Smooth muscle cell (in vitro differentiated cells): ENCODE measurements at regions not wholly inside any gene's neighbourhood (a gene's known extent, or its start where the extent isn't known, plus 50 kb on each side); places are given as distances from the start of the nearest gene placed in this dataset.

ENCODE experiments used
- DNase-seq: peaks from one replicate; lab custom pipeline; 2025; ENCODE audit not compliant: unreplicated experiment; lab: John Stamatoyannopoulos, UW
- H2AFZ ChIP-seq: fragments of 200-600 bp; sonication (generic); 2 replicates; pipeline ENCODE4 v1.6.0; 2016; ENCODE audit warnings: antibody characterized with exemption, low read depth, mild to moderate bottlenecking
- H3F3A ChIP-seq: fragments of 200-600 bp; sonication (generic); 2 replicates; pipeline ENCODE4 v1.6.0; 2017; ENCODE audit warnings: antibody characterized with exemption, low read depth
- H3K27ac ChIP-seq: fragments of 200-600 bp; sonication (generic); 2 replicates; pipeline ENCODE4 v1.5.1; 2016; ENCODE audit warnings: low read depth, mild to moderate bottlenecking
- H3K27me3 ChIP-seq: fragments of 200-600 bp; sonication (generic); 2 replicates; pipeline ENCODE4 v1.6.1; 2016; ENCODE audit warnings: low read depth, mild to moderate bottlenecking
- H3K36me3 ChIP-seq: fragments of 200-600 bp; sonication (generic); 2 replicates; pipeline ENCODE4 v1.5.1; 2016; ENCODE audit warnings: low read depth
- H3K4me1 ChIP-seq: fragments of 200-600 bp; sonication (generic); 2 replicates; pipeline ENCODE4 v1.5.1; 2016; ENCODE audit warnings: low read depth
- H3K4me2 ChIP-seq: fragments of 200-600 bp; sonication (generic); 2 replicates; pipeline ENCODE4 v1.6.0; 2016; ENCODE audit warnings: mild to moderate bottlenecking
- H3K4me3 ChIP-seq: fragments of 200-600 bp; sonication (generic); 2 replicates; pipeline ENCODE4 v1.5.1; 2016; ENCODE audit warnings: mild to moderate bottlenecking
- H3K79me2 ChIP-seq: fragments of 200-600 bp; sonication (generic); 2 replicates; pipeline ENCODE4 v1.6.0; 2016; ENCODE audit warnings: low read depth, mild to moderate bottlenecking
- H3K9ac ChIP-seq: fragments of 200-600 bp; sonication (generic); 2 replicates; pipeline ENCODE4 v1.6.0; 2016; ENCODE audit warnings: low read depth
- H3K9me3 ChIP-seq: fragments of 200-600 bp; sonication (generic); replicated peaks from 2 replicates; pipeline ENCODE4 v1.5.1; 2016; ENCODE audit warnings: low read depth
- H4K20me1 ChIP-seq: fragments of 200-600 bp; sonication (generic); 2 replicates; pipeline ENCODE4 v1.6.0; 2016; ENCODE audit warnings: low read depth
- WGBS: methylation state at CpG from one replicate; pipeline ENCODE4 v1.1.7; 2016; ENCODE audit warnings: low lambda C conversion rate; 5-methylcytosine and 5-hydroxymethylcytosine counted together
- TF ChIP-seq, protein P1 (sequence below): fragments of 200-600 bp; sonication (generic); IDR thresholded peaks from 2 replicates; pipeline ENCODE4 v1.5.1; 2017; ENCODE audit warnings: borderline replicate concordance, mild to moderate bottlenecking, antibody characterized with exemption; ENCODE audit not compliant: insufficient read depth, poor library complexity, severe bottlenecking

DNA sequence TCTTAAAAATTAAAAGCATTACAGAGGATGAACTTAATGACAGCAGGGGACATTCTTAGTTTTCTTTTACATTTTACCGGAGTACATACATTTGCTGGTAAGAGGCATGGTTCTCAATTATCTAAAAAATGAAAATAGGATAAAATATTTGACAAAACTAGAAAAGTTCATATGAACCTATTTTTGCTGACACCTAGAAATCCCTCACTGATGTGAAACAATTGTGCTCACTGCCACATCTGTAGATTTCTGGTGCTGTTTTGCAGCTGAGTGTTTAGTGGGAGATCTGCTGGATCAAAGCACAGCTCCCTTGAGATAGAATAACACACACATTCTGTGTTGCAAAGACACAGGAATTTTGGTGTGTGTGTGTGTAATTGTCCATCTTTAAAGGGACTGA lies 392.9 kb upstream of the B3GALT2 start:
- no peak overlapping the region for H3K4me3 ChIP-seq
- H3K4me1 ChIP-seq = no peaks in the 10 kb centered on the region
- no peak overlapping the region for H3K9ac ChIP-seq
- H3K27ac ChIP-seq = no peak overlapping the region
- no peaks in the 10 kb centered on the region for H3F3A ChIP-seq
- no peak overlapping the region for H2AFZ ChIP-seq
- H4K20me1 ChIP-seq = no peaks in the 10 kb centered on the region
- no peak for DNase-seq
- 96% methylated on average over 1 of the region's 1 CpG for WGBS
- no peaks in the 10 kb centered on the region for H3K36me3 ChIP-seq
- no peak overlapping the region for H3K4me2 ChIP-seq
- no peaks in the 10 kb centered on the region for H3K79me2 ChIP-seq
- no peaks in the 10 kb centered on the region for H3K27me3 ChIP-seq
- no peaks in the 10 kb centered on the region for H3K9me3 ChIP-seq
- TF ChIP-seq, protein P1, sequence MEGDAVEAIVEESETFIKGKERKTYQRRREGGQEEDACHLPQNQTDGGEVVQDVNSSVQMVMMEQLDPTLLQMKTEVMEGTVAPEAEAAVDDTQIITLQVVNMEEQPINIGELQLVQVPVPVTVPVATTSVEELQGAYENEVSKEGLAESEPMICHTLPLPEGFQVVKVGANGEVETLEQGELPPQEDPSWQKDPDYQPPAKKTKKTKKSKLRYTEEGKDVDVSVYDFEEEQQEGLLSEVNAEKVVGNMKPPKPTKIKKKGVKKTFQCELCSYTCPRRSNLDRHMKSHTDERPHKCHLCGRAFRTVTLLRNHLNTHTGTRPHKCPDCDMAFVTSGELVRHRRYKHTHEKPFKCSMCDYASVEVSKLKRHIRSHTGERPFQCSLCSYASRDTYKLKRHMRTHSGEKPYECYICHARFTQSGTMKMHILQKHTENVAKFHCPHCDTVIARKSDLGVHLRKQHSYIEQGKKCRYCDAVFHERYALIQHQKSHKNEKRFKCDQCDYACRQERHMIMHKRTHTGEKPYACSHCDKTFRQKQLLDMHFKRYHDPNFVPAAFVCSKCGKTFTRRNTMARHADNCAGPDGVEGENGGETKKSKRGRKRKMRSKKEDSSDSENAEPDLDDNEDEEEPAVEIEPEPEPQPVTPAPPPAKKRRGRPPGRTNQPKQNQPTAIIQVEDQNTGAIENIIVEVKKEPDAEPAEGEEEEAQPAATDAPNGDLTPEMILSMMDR = no peak

DNA sequence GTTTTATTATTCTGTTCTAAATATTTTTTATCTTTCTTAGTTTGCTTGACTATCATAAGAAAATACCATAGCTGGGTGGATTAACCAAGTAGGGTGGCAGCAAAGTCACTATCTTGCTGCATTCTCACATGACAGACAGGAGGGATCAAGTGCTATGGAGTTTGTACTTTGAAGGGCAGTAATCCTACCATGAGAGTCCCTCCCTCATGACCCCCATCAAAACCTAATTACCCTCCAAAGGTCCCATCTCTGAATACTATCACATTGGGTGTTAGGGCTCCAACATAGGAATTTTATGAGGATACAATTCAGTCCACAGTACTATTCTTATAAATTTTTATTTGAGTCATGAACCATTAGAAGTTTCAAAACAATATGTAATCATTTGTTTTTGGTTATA lies 388.5 kb upstream of the B3GALT2 start:
- Histone ChIP-seq H3K9ac (no peak overlapping the region), H3F3A (no peaks in the 10 kb centered on the region), H3K9me3 (no peaks in the 10 kb centered on the region), H3K36me3 (no peaks in the 10 kb centered on the region), H3K79me2 (no peaks in the 10 kb centered on the region), H3K4me2 (no peak overlapping the region), H3K4me3 (no peak overlapping the region), H3K4me1 (no peaks in the 10 kb centered on the region), H2AFZ (no peak overlapping the region), H4K20me1 (no peaks in the 10 kb centered on the region), H3K27me3 (no peaks in the 10 kb centered on the region), H3K27ac (no peak overlapping the region)
- DNase-seq = no peak
- TF ChIP-seq, protein P1 = no peak

DNA sequence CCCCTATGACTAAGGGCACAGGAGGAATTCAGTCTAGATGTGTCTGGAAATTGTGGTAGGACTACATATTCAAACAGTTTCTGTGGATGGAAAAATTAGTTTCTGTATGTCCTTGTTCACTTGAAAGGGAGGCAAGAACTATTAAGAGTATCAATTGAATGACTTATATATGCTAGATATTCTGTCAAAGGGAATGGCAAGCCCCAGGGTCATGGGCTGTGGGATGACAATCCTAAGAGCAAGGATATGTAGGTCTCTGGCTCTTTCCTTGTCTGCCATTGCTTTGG lies 383.5 kb upstream of the B3GALT2 start:
- H3F3A ChIP-seq = no peaks in the 10 kb centered on the region
- no peaks in the 10 kb centered on the region for H4K20me1 ChIP-seq
- H3K79me2 ChIP-seq = no peaks in the 10 kb centered on the region
- peak overlapping the region; percentile 27 for H3K4me2 ChIP-seq
- H2AFZ ChIP-seq = peak overlapping the region; percentile 31
- TF ChIP-seq, protein P1 = no peak
- H3K36me3 ChIP-seq = no peaks in the 10 kb centered on the region
- no peaks in the 10 kb centered on the region for H3K4me1 ChIP-seq
- H3K27me3 ChIP-seq = no peaks in the 10 kb centered on the region
- peak overlapping the region; percentile 16 for H3K9ac ChIP-seq
- no peak for DNase-seq
- no peak overlapping the region for H3K4me3 ChIP-seq
- H3K27ac ChIP-seq = peak overlapping the region; percentile 93
- H3K9me3 ChIP-seq = no peaks in the 10 kb centered on the region

DNA sequence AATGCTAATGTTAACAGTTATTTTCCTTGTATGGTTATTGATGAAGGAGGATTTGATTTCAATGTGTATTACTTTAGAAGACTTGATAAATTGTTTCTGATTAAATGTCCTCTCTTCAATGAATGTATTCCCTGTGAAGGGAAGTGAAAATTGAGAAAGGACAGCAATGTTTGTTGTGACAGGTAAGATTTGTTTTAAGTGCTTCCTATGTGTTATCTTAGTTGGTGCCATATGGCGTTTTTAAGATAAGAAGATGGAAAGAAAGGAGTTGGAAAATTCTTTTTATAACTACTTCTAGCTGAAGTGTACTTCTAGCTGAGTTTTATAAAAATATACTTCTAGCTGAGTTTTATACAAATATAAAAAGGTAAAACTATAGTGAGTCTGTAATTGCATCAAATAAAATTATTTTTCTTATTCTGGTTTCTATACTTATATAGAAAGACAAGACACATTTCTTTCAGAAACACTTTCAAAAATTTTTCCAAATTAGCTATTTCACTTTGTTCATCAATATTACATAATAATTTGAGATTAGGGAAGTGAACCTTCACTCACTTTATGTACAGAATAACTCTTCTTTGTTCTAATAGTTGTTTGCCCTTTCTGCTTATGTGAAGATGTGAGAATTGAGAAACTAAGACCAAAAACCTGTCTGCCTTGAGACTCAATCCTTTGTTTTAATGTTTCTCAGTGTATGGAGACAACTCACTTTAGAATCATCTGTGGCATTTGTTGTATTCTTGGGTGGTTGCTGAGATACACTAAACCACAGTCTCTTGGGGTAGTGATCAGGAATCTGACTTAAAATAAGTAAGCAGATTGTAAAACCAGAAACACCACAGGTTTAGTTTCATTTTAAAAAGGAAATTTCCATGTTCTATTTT lies 382.9 kb upstream of the B3GALT2 start:
- no peak overlapping the region for H3K4me3 ChIP-seq
- H3F3A ChIP-seq = no peaks in the 10 kb centered on the region
- no peaks in the 10 kb centered on the region for H3K27me3 ChIP-seq
- H3K4me2 ChIP-seq = peak overlapping the region; percentile 27
- H3K27ac ChIP-seq = peak overlapping the region; percentile 93
- H3K4me1 ChIP-seq = no peaks in the 10 kb centered on the region
- 38% methylated on average over 1 of the region's 1 CpG for WGBS
- TF ChIP-seq, protein P1 = no peak
- H2AFZ ChIP-seq = no peak overlapping the region
- H3K36me3 ChIP-seq = no peaks in the 10 kb centered on the region
- H3K9ac ChIP-seq = peak overlapping the region; percentile 70
- H4K20me1 ChIP-seq = no peaks in the 10 kb centered on the region
- no peak for DNase-seq
- H3K79me2 ChIP-seq = no peaks in the 10 kb centered on the region
- H3K9me3 ChIP-seq = no peaks in the 10 kb centered on the region
